Jurkat, Clone E6-1 (cell line): ENCODE measurements at regions not wholly inside any gene's neighbourhood (a gene's known extent, or its start where the extent isn't known, plus 50 kb on each side); places are given as distances from the start of the nearest gene placed in this dataset.
"Not testable (repeated sequence)": the region's sequence is repeated elsewhere in the genome, so short reads cannot be mapped to it uniquely, and the experiment has no call there.

Experiments used
- DNase-seq: peaks from one replicate; pipeline ENCODE4 v3.0.0-alpha.2; 2011; ENCODE audit warnings: low read depth, low spot score
- H3K4me3 ChIP-seq: 2 replicates; pipeline ENCODE4 v1.5.1; 2011; ENCODE audit warnings: mild to moderate bottlenecking, low read length, control low read depth, moderate library complexity

DNA sequence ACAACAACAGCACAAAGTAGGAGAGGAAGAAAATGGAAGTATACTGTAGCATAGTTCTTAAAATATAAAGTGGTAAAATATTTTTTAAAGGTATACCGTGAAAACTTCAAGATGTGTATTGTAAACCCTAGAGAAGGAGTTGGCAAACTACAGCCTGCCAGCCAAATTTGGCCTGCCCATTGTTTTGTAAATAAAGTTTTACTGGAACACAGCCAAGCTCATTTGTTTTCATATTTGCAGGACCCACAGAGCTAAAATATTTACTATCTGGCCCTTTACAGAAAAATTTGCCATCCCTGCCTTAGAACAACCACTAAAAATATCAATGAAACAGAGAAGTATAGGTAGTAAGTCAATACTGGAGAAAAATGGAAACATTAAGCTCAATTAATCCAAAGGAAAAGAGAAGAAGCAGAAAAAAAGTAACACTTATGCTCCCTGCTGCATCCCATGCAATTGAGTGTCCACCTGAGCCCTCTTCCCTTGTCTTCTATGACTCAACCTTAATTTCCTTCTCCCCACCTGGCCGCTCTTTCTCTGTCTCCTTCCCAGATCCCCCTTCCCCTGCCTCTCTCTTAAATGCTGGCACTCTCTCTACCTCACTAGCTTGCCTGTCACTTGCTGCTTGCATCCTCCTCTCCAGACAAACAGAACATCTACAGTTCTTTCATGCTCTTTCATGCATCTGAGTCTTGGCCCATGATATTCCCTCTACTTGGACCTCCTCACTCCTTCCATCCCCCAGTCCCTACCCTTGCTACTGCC, 50.6 kb upstream of the FER start:
- no peak overlapping the region for H3K4me3 ChIP-seq
- DNase-seq: no peak

DNA sequence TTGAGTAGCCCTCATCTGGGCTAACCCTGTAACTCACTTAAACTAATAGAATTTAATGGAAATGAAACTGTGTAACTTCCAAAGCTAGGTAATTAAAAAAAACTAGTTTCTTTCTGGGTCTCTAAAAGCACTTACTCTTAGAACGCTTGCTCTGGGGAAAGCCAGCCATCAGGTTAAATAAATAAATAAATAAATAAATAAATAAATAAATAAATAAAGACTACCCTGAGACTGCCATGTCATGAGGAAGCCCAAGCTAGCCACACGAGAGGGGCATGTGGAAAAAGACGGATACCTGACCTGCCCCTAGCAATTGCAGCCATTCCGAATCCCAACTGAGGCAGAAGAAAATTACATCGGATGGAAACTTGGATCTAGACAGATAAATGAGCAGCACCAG, 51.3 kb upstream of the FER start:
- no peak overlapping the region for H3K4me3 ChIP-seq
- DNase-seq: no peak

DNA sequence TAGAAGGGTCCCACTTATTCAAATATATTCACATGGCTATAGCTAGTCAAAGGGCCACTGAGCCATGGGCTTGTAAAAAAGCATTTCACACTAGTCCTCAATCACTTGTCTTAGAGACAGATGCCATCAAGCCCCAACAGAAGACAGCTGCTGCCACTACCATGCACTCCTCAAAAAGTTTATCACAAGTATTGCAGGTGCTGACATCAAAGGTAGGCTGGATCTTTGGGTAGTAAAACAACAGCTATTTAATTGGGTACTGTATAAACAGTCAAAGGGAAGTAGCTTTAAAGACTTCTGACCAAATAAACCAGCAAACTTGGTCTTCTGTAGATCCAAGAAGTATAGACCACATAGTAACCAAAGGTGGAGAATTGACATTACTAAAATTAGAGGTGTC, 59.2 kb upstream of the FER start:
- H3K4me3 ChIP-seq: no peak overlapping the region
- peak; percentile 4 for DNase-seq

DNA sequence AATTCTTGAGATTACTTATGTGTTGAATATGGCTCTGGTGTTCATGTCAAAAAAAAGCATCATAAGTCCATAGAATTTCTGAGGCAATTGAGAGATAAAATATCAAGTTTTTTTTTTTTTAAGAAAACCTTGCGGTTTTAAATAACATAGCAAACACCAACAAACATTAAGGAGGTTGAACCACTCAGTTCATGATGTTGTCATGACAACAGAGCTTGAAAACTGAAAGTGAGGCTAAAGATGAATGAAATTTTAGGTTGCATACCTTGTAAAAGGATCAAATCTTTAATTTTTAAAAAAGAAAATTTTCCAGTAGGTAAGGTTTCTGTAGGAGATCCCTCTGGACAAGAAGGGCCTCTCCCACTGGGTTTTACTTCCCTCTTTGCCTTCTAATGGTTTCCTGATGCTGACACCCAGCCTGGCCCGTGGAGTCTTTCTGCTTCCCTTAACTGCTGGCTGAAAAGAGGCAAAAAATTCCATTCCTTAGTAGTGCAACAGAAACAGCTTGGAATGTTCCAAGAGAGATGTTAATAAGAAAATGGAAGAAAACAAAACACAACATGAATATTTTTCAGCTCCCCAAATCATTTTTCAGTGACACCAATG, 60.0 kb upstream of the FER start:
- H3K4me3 ChIP-seq: no peak overlapping the region
- DNase-seq: no peak

DNA sequence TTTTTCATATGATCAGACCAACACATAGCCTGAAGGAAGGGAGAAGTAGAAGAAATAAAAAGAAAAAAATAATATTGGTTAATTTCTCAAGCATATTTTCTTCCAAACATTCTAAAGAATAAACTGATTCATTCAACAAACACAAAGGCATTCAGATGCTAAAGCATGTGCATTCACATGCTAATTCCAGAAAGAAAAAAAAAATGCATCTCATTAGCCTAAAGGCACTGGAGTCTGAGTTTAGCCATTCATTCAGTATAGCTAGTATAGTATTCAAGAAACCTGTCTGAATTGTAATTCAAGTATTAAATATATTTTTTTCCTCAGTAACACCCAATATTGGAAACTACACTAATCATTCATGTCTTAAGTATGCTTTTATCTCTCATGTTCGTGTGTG, 61.0 kb upstream of the FER start:
- no peak for DNase-seq
- H3K4me3 ChIP-seq: no peak overlapping the region

DNA sequence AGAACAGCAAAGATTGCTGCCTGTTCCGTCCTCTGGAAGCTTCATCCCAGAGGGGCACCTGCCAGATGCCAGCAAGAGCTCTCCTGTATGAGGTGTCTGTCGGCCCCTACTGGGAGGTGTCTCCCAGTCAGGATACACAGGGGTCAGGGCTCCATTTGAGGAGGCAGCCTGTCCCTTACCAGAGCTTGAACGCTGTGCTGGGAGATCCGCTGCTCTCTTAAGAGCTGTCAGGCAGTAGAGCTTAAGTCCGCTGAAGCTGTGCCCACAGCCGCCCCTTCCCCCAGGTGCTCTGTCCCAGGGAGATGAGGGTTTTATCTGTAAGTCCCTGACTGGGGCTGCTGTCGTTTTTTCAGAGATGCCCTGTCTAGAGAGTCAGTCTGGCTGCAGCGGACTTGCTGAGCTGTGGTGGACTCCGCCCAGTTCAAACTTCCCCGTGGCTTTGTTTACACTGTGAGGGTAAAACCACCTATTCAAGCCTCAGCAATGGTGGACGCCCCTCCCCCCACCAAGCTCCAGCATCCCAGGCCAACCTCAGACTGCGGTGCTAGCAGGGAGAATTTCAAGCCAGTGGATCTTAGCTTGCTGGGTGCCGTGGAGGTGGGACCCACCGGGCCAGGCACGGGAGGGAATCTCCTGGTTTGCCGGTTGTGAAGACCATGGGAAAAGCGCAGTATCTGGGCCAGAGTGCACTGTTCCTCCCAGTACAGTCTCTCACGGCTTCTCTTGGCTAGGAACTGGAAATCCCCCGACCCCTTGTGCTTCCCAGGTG, 62.1 kb upstream of the FER start:
- DNase-seq, H3K4me3 ChIP-seq: not testable (repeated sequence)

DNA sequence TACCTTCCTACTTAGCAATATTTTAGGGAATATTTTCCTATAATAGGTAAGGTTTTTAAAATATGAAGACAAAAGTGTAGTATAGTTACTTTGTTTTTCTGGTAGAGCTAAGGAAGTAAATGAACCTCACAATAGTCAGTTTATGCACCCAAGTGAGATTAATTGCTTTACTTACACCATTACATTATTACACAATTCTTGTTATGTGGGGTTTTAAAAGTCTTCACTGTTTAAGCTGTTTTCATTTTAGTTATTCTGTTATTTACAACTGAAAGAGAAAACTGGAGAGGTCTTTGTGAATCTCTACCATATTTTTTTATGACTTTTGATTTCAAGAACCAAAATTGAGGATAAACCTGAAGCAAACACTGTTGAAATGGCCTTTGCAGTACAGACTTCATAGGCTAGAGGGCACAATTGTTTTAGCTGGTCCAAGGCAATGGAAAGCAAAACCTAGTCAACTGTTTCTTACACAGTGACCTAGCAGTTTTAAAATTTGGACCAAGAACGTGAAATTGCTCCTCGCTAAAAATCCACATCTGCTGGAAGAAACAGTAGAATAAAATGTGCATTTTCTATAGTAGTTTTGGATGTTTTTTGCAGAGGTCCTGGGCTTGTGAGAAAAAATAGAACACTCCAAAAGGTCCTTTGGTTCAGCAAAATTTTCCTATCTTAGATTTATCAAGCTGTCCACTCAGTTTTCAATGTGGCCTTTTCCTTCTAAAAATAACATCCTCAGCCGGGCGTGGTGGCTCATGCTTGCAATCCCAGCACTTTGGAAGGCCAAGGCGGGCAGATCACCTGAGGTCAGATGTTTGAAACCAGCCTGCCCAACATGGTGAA, 66.4 kb upstream of the FER start:
- no peak overlapping the region for H3K4me3 ChIP-seq

DNA sequence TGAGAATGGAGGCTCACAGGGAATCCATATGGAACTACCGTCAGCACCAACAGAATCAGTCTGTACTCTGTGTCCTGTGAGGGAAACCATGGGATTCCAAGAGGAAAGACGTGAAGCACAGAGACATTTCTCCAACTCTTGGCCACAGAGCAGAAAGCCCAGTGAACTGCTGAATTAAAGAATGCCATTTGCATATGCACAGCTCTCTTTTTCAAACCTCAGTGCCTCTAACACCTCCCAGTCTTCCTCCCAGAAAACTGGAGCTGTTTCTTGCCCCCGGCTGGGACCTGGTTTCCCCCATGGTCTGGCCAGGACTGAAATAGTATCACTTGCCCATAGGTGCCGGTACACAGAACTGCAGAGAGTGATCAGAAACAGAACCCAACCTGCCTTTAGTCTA, 69.6 kb upstream of the FER start:
- no peak for DNase-seq

More for the DNA sequence above, 66.4 kb upstream of the FER start:
- DNase-seq: peak; percentile 51

DNA sequence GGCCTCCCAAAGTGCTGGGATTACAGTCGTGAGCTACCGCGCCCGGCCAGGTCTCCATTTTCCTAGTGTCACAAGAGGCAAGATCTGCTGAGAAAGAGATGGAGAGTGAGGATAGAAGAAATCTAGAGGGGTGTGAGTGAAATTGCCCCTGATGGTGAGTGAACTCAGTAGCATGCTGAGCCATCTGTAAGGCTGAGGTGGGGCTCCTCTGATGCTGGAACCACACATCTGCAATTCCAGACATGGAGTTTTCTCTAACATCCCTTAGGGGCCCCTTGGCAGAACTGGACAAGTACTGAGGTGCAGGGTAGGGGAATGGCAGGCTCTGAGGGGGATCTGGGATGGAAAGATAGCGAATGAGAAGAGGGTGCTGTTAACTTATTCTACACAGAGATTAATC, 72.0 kb upstream of the FER start:
- DNase-seq: no peak
- H3K4me3 ChIP-seq: no peak overlapping the region

More for the DNA sequence above, 69.6 kb upstream of the FER start:
- no peak overlapping the region for H3K4me3 ChIP-seq

DNA sequence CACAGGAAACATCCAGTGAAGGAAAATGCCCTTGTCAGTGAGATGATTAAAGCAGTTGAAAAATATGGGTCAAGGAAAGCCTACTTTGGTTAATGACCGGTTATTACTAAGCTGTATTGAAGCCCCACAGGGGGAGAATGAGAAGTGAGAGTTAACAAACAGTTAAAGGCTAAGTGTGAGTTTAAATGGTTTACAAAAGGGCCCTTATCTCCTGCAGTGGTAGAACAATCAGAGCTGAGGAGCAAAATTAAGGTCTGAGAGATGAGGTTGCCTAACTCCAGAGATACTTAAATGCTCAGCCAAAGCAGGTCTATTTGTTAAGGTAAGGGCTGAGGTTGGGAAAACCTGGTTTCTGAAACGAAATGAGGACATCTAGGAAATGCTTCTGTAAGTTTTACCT, 75.1 kb upstream of the FER start:
- DNase-seq: no peak
- H3K4me3 ChIP-seq: no peak overlapping the region

DNA sequence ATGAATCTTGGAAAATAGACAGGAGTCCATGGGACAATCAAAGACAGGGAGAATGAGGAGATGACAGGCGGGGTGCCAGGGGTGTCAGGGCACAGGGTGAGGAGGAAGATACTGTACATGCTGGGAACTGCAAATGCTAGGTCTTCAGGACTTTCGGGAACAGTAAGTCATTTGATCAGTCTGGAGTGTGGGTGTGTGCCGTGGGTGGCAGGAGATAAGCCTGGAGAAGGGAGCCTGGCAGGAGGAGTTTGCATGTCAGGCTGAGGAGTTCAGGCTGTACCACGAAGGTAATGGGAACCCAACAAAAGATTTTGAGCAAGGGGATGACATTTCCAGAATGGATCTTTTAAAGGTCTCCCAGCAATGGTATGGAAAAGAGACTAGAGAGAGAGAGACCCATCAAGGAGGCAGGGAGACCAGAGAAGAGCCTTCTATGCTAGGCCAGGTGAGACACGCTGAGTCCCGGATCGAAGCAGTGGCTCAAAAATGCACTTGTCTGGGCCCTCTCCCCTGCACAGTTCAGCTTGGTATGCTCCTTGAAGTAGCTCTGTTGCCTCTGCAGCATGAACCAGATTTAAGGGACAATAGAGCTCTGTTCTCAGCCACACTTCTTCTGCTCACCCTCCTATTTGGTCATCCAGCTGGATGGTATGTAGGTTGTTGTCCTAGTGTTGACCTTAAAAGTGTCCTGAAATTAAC, 77.0 kb upstream of the FER start:
- DNase-seq: no peak
- no peak overlapping the region for H3K4me3 ChIP-seq

DNA sequence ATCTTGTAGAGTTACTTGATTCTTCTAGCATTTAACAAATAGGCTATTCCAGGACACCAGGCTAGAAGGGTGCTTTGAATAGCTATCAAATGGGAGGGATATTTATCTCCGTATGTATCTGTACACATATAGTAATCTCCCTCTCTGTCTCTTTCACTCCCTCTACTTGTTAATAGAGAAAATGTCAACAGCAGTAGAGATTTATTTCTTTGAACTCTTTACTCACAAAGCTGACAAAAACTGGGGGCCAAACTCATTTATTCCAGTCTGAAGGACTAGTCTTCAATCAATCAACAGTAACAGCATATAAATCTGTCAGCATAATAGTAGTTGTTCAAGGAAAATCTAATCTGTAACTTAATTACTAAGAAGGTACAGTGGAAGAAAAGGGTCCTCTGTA, 78.2 kb upstream of the FER start:
- no peak for DNase-seq
- H3K4me3 ChIP-seq: no peak overlapping the region

DNA sequence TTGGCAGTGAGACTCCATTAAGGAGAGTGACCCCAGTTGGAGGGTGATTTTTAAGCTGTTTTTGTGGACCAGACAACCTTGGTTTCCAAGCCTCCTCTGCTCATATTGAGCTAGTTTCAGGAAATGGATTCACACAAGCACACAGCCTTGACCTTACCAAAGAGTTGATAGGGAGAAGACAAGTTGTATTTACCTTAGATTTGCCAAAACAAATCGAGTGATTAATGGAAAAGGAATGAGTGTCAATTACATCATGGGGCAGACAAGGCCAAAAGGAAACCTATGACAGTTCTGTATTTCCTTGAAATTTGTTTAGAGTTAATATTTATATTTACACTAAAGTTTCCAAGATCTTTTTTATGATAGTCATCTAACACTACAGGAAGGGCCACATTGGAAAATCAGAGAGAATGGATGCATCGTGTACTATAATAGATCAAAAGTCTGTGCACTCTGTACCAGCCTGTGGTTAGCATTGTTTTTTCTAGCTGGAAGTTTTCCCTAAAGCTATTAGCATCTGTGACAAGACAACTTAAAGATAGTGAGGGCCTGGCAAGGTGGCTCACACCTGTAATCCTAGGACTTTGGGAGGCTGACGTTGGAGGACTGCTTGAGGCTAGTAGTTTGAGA, 86.0 kb upstream of the FER start:
- no peak overlapping the region for H3K4me3 ChIP-seq
- no peak for DNase-seq

DNA sequence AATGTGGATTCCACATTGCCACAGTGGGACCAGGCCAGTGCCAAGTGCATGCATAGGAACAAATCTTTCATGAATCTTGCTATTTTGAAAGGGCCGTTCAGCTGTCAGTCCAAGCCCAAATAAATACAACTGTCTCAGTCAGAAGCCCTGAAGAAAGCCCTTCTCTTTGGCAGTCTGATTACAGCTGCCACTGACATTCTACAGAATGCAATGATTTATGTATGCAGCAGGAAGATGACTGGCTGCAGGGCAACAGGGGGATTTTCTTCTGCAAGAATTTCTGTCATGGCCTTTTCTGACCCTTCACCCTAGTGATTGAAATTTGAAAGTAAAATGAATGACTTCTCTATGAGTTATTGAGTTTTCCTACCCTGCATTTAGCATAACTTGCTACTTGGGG, 86.7 kb upstream of the FER start:
- no peak for DNase-seq
- H3K4me3 ChIP-seq: no peak overlapping the region

DNA sequence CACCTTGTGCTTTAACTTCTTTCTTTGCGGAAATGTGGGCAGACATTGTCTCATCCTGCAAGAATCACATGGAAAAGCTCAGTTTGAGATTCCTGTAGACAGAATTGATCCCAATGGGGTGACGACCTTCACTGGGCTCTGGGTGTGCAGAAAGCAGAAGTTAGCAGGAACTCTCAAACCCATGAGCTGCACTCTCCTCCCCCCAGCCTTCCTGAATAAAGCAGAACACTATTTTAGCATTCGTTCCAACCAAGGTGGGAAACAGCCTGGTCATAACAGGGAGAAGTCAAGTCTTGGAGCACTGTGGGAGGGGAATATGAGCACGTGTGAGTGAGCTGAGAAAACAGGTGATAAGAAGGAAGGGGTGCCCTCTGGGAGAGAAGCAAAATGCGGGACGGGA, 87.4 kb upstream of the FER start:
- DNase-seq: no peak
- H3K4me3 ChIP-seq: no peak overlapping the region

DNA sequence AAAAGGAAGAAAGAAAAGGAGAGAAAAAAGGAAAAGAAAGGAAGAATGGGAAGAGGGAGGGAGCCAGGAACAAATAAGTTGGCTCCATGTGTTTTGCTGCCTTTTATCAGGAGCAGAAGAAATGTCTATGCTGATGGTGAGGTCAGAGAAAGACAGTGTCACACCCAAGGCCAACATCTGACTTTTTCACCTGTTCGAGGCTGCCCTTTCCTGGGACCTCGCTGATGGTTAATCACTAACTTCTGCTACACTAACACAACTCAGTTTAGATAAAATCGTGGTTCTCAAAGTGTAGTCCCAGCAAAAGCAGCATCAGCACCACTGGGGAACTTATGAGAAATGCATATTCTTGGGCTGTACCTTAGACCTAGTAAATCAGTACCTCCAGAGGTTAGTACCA, 88.2 kb upstream of the FER start:
- no peak for DNase-seq
- no peak overlapping the region for H3K4me3 ChIP-seq

DNA sequence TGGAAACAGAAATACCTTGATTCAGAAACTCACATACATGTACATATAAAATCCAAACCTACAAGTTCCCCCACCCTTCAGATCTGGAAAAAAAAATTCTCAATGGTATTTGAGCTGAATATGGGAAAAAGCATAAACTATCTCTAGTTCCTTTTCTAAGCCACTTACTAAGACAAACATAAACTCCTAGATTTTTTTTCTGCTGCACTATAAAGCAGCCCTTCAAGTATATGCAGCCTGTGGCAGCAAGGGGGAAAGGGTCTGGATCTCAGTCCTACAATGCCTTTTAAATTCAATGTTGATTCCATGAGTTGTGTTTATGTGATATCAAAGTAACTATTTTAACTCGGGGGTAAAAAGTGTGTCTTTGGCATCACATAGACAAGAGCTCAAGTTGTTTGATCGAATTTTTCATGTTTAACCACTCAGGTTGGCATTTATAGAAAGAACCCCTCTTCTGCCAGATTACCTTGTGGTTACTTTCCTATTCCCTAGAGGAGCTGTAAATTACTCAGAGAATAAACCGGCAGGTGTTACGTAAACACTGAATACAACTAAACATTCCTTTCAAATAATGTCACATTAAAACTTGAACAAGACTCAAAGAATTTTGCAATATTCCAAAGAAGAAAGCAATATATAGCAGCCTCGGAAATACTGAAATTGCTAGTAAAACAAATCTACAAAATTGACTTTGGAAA, 91.8 kb upstream of the FER start:
- DNase-seq: no peak
- no peak overlapping the region for H3K4me3 ChIP-seq

DNA sequence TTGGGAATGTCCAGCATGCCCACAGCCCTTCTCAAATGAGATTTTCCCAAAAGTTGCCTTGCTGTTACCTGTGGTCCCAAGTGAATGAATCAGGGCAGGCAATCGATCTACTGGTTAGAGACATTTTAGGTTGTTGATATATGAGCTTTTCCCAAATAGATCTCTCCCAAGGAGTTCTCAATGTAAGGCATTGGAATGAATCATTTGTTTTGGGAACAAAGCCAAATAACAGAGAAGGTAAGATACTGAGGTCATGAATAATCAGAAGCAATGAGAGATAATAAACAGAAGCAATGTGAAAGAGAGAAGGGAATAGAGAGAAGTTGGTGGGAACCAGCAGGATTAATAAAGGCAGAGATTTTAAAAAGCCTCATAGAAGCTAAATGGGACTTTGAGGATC, 93.6 kb upstream of the FER start:
- H3K4me3 ChIP-seq: no peak overlapping the region
- DNase-seq: no peak
